Stimulated activated CD4-positive, alpha-beta T cell treated with anti-CD3 and anti-CD28 coated beads, Interleukin-2, amount 100 ng/mL, for 48 hours (primary cell): ENCODE measurements at regions not wholly inside any gene's neighbourhood (a gene's known extent, or its start where the extent isn't known, plus 50 kb on each side); places are given as distances from the start of the nearest gene placed in this dataset.

Source experiments
- DNase-seq, 2 donors: peaks; one replicate each; pipeline ENCODE4 v3.0.0-alpha.2; 2020

DNA sequence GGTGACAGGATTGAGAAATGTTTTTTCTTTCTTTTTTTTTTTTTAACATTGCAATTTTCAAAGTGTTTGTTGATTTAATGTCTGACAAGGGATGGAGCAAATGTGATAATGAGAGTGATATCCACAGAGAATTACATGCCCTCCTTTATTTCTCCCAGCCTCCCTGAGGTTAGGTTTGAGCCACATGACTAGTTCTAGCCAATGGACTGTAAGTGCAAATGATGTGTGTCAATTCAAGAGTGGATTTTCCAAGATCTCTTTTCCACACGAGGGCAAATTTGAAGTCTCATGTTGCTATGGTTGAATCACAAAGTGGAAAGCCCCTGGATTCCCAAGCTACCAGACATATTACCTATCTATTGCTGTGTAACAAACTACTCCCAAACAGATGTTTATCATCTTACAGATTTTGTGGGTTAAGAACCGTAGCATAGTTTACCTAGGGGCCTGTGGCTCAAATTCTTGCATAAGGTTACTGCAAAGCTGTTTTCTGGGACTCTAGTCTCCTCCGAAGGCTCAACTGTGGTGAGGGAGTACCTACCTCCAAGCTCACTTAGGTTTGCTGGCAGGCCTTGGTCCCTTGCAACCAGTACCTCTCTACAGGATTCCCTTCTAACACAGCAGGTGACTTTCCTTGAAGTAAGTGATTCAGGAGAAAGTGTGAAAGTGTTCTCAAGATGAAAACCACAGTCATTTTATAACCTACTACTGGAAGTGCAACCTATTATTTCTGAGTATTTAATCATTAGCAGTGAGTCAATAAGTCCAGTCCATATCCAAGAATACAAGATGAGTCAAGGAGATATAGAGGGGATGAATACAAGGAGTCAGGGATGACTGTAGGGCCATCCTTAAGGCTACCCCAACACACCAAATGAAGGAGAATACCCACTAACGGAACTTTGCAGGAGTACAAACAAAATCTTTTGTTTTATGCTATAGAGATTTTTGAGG, 533.6 kb downstream of the PTPRC start:
- DNase-seq: no peak

DNA sequence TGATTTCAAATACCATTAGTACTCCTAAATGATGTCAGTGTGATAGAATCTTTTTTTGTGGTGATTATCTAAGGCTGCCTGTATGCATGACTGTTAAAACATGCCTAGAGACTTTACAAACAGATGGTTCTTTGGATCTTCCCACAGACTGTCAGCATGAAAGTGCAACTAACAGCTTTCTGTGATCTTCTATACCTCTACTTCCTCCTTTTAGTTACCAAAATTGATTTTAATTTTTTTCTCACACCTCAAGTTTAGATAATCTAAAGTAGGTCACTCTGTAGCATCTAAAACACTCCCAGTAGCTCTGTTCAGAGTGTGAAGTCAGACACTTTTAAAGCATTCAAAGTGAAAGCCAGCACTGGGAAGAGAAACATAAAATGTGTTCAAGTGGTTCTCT, 534.5 kb downstream of the PTPRC start:
- DNase-seq: no peak

DNA sequence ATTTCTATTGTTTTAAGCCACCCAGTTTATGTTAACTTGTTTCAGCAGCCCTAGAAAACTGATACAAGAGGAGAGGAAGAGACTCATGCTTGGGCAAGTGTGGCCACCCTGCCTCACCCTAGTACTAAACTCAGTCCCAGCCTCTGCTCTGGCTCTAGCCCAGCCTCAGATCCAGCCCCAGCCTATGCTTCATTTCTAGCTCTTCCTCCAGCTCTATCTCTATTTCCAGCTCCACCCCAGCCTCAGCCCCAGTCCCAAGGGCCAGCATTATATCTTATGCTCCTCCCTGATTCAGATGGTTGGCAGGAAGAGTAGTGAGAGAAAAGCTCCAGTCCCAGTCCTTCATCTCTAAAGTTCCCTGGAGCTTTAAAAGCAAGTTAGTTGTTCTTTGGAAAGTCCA, 535.5 kb downstream of the PTPRC start:
- DNase-seq: no peak

DNA sequence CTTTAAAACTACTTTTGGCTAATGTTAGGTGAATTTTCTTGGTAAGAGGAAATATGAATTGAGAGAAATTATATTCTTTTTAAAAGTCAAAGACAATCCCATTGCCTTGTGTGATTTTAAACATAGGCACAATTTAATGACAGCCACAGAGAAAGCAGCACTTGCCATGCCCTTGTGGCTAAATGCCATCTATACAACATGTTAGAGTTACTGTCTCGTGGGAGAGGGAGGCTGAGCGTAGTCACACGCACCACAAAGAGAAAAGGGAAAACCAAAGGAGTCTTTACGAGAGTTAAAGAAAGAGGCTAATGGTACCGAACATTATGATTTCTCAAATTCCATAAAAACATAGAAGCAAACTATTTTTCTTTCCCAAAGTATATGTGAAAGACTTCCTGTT, 537.9 kb downstream of the PTPRC start:
- no peak for DNase-seq

DNA sequence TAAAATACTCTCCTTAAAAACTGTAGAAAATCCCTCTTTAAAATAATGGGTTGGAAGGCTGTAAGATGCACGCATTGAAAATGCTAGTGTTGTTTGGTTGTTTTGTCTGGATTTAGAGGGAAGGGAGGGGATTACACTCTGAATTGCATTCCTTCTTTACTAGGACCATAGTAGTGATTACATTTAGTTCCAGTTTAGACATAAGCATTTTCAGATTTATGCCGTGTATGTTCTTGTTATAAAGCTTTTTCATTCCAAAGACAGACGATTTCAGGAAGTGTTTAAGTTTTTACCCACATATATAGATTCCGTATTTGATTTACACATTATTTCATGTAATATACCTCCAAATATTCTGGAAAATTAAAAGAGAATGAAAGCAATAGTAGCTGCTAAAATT, 538.4 kb downstream of the PTPRC start:
- DNase-seq: no peak

DNA sequence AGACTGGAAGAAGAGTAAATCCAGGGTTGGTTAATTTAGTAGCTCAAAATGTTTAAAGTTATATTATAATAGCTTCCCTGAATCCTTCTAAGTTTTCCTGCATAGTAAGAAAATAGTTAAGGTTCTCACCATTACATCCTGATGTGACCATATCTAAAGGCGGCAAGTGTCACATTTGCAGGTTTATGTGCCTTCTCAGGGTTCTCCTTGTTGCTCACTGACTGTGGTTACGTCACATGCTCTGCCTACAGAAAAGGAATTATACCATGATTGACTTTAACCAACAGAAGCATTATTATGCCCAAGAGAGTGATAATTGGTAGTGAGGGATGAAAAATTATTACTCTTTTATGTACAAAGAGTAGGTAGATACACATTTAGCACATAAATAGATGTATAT, 539.8 kb downstream of the PTPRC start:
- DNase-seq: no peak

DNA sequence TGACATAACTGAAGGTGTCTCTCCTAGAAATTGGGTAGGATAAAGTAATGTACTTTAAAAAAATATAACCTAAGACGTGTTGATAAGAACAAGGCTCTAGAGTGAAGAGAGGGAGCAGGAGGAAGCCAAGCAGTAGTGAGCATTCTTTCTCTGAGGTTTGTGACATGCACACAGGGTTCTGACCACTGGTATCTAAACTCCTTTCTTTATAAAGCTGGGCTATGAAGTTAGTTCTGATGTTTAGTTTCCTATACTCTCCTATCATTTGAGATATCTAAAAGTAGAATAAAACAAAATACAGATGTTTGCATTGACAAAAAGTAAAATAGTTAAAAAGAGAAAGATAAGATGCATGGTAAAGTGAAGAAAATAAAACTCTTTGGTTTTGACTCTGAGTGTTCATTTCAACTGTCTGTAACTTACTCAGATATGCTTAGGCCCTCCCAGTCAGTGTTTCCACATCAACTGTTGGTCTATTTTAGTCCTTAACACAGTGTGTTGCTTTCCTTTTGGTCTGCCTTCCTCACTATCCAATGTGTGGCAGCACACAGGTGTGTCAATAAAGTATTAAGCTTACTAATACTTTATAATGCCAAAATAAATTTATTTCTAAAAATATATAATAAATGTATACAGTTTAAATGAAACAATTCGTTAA, 543.5 kb downstream of the PTPRC start:
- no peak for DNase-seq

DNA sequence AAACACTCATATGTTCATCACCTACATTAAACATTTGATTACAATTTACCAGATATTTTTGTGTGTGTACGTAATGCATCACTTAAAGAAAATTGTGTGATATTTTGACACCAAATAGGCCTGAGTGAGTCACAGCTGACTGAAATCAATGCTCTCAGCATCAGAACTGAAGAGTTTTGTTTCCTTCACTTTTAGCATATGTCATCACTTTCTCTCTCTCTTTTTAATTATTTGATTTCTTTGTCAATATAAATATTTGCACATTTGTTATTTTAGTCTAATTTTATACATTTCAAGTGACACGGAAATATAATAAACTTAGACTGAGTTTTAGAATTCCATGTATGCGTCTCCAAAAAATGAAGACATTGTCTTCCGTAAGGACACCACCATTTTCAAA, 545.3 kb downstream of the PTPRC start:
- no peak for DNase-seq

DNA sequence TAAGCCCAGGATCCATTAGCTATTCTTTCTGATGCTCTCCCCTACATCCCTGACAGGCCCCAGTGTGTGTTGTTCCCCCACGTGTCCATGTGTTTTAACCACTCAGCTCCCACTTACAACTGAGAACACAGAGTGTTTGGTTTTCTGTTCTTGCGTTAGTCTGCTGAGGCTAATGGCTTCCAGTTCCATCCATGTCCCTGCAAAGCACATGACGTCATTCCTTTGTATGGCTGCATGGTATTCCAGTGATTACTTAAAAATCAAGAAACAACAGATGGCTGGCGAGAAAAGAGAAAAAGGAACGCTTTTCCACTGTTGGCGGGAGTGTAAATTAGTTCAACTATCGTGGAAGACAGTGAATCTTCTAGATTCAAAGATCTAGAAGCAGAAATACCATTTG, 556.0 kb downstream of the PTPRC start:
- no peak for DNase-seq

DNA sequence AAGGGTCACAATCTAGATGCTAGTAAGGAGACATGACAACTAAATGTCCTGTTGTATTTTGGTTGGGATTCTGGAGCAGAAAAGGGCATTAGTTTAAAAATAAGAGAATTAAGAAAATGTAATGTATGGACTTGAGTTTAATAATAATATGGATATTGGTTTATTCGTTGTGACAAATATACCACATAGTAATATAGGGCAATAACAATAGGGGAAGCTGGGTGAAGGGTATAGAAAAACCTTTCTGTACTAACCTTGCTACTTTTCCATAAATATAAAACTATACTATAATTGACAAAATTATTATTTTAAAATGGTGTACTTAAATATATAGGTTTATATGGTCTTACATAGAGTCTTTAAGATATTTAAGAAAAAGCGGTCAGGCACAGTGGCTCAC, 558.9 kb downstream of the PTPRC start:
- no peak for DNase-seq

DNA sequence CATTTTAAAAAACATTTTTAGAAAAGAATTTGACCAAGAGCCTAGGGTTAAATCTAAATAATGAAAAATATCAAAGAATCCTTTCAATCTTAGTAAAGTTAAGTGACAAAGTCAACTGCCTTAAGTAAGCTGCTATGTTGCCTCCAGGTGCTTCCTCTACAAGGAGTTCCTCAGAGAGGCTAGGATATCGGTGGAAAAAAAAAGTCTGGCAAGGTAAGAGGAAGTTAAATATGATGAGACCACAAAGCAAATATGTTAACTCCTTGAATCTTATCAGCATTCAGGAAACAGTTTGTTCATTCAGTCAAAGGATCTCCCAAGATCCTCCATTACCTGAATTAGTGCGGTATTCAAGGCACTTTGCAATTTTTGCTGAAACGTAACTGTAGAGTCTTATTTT, 563.5 kb downstream of the PTPRC start:
- no peak for DNase-seq

DNA sequence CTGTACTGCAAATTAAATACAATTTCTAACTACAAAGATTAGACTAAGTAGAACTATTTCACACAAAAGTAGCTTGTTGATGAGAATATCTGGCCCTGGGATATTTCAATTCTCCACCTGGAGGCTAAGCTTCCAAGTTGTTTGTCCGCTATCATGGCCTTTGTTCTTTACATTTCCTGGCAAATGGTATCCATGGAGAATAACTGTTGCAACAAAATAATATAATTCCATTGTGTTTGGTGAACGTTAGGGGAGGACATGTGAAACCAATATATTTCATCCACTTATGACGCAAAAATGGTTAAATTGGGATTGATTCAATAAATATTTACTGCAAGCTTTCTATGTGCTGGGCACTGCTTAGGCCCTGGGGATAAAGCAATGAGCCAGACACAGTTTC, 565.4 kb downstream of the PTPRC start:
- no peak for DNase-seq

DNA sequence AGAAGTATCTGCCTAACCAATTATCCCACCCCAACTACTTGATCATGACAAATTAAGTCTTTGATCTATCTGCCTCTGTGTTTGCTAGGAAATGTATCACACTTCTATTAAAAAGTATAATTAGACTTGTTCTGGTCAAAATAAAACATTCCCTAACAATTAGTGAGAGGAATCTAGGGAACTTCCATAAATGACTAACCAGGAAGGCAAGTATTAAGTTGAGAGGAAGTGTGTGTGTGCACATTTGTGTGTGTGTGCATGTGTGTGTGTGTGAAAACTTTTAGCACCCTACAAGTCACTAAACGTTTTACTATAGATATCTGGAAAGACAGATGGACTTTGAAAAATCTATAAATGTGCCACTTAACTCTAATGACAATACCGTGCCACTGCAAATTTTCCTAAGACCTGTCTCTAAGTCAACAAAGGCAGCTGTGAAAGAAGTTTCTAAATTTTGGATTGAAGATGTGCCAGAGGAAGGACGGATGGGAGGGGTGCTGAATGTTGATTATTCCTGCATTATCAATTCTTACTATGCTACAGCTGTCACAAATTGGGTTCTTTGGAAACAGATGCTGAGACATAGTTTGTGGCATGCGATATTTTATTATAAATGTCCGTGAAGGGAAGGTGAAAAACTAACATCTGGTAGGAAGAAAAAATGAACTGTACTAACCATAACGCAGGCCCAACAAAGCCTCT, 567.1 kb downstream of the PTPRC start:
- DNase-seq: no peak

DNA sequence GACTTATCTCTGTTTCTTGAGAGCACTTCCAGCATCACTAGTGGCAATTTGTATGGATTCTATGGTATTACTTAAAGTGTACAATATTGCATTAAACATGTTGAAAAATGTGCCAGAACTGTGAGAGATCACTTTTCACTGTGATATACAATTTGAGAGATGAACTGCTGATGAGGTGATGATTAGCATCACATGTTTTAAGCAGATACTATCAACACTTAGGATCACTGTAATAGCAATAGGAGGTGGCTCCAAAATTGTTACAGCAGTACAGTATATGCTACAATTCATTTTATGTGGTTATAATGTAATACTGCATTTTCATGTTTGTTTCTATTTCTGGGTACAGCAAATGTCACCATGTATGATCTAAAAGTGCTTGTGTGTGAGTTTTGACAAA, 570.0 kb downstream of the PTPRC start:
- no peak for DNase-seq

DNA sequence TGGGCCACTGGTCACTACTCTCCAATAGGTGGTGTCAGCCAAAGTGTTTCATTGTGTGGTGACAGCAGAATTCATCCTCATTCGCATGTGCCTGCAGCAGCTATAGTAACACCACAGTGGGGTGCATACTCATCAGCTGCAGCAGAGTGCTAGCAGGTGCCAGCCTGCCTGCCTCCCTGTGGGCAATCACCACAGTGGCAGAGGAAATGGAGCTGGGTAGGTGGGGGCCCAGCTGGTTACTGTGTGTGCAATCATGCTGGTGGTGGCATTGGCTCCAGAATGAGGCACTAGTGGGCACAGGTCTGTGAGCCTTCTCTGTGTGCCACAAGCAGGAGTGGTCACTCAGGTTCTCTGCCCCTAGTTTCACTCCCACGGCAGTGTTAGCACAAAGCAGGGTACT, 579.2 kb downstream of the PTPRC start:
- DNase-seq: no peak

DNA sequence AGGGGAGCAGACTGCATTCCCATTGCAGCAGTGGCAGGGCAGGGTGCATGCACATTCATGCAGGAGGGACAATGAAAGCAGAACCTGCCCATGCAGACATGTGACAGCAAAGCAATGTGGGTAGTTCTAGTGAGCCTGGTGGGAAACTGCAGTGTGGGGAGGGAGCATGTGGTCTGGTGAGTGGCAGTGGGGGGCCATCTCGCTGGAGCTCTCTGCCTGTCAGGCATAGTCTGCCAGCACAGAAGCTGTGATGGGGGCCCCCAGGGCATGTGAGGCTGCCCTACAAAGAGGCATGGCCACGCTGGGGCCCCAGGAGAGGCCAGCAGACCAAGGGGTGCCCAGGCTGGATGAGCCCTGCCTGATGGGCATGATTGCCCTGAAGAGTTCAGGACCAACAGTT, 579.7 kb downstream of the PTPRC start:
- no peak for DNase-seq

DNA sequence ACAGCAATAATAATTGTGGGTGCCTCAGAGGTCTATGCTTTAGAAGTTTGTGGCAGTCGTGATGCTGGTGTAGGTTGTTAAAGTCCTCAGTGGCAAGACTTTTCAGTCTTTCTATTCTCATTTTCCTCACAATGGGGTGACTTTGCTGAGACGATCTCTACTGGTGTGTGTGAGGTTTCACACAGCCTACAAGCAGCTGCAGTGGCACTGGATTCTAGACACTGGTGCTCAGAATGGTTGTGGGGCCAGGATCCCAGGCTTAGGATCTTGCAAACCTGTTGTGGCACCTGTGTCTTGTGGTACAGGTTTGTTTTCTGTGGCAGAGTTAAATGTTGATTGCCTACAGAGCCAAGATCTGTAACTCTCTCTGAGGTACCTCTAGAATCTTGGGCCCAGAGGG, 581.2 kb downstream of the PTPRC start:
- DNase-seq: no peak

DNA sequence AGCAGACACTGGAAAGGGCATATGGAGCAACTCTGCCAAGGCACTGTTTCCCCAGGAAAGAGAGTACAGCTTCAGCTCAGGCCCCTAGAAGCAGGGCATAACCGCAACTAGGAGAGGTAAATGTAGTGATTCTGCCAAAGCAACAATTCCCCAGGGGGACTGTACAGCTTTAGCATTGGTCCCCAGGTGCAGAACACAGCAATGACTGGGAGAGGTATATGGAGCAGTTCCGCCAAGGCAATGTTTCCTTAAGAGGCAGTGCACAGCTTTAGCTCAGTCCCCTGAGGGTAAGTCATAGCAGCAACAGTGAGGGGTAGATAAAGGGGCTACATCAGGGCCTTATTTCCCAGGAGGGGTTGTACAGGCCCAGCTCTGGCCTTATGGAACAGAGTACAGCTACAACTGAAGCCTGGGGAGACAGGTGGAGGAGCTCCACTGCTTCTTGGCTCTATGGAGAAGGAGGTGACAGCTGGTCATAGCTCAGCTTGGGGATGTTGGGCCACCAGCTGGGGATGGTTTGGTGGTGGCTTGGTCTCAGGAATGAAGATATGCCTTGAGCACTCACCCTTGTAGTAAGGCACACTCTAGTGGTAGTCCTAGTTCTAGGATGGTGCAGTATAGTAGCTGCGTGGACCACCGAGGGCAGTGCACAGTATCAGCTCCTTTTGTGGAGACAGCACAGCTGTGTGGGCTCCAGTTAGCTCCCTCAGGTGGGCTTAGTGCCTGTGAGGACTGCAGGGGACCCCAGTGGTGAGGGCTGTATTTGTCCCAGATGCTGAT, 582.7 kb downstream of the PTPRC start:
- no peak for DNase-seq

DNA sequence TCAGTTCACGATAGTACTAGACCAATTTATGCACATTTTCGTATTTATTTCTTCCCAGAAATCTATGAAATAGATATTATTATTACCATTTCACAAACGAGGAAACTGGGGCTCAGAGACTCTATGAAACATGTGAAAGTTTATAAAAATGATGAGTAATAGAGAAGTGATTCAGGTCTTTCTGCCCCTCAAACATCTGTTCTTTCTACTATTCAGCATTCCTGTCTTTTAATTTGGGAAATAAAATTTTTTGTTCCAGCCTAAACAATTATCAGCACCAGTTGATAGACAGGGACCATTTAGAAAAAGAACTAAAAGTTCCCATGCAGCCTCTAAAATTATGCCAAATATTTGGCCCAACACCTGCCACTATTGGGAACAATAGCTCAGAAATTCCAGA, 585.1 kb downstream of the PTPRC start:
- no peak for DNase-seq

DNA sequence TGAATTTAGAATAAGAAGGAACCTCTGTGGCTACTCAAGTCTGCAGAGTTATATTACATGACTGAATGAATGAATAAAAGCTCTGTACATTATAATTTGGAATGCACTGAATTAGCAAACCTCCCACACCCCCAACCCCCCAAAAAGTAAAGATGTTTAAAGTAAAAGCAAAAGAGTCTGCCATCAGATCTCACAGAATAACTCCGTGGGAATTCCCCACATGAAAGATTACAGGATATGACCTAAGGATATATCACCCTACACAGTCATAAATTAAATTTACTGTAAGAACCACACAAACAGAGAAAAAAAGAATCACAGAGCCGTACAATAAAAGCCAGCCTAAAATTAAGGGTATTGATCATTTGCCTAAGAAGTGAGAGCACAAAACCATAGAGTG, 587.3 kb downstream of the PTPRC start:
- DNase-seq: peak in 1 of 2 donors; percentile 11

DNA sequence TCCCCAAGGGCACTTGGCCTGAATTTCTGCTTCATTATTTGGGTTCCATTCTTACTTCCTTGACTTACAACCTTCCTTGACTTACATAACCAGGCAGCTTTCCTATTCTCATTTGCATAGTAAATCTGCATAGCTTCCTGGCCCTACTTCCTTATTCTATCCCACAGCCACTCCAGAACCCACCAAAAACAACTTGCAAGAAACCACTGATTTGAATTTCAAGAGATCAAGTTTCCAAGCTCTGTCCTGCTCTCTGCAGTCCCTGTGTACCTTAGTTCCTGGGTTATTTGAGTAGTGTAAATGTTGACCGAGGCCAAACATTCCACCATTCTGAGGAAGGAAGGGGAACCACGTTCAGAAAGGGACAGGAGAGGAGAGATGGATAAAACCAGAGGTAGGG, 603.3 kb downstream of the PTPRC start:
- no peak for DNase-seq

DNA sequence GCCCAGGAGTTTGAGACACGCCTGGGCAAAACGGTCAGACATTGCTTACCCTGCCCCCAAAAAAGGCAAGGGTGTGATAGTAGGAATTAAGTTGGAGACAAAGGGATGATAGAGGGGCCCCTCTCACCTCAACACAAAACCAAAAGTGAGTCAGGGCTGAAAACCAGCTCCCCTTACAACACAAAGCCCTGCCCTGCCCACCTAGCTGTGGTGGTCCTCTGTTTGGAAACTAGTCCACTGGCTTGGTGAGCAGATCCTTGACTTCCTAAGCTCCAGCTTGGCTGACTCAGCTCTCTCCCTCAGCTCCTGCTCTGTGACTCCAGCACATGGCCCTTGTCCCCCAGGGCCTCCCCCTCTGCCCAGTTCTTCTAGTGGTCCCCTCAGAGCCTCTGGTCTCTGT, 603.8 kb downstream of the PTPRC start:
- DNase-seq: no peak

DNA sequence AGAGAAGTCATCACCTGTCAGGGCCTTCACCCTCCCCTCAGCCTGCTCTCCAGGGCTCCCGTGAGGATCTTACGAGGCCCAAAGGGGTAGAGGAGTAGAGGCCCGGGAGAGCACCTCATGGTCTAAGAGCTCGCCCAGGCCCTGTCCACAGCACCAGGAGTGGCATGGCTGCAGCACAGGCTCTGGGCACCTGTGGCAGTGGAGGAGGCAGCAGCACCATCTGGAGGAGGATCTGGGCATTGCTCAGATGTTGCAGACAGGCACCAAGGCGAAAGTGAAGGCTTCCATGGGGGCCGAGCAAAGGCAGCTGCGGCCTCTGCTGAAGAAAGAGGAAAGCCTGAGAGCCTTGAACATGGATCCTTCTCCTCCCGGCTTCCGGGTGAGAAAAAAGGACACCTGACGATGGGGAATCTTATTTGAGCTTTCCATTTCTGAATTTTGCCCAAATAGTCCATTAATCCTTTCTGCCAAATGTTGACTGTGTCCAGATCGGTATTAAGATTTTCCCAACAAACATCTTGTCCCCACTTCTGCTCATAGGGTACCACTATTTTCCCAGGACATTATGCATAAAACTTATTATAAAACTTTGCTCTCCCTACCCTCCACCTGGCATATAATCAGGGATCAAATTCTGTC, 604.7 kb downstream of the PTPRC start:
- peak; percentile 59 to 72 for DNase-seq
